ENCODE measurements at regions not wholly inside any gene's neighbourhood (a gene's known extent, or its start where the extent isn't known, plus 50 kb on each side); places are given as distances from the start of the nearest gene placed in this dataset.

DNA sequence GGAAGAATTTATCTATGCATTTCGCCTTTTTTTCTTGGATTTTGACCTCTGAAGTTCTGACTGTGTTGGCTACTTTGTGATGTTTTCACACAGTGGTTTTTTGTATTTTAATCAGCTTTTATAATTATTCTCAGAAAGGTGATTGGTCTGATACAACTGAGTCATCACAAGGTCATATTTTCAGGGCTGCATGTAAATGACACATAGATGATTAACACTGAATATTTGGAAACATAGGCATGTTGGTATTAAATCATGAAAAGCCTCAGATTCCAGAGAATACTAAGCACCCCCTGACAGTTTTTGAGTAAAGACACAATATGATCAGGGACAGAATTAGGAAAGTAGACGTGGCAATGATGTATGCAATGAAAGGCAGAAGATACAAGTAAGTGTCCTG lies 175.5 kb upstream of the SLCO3A1 start:
- no peak overlapping the region for H3K27ac Mint-ChIP-seq (ENCODE audit: unreplicated experiment)
- TF ChIP-seq, protein P1, sequence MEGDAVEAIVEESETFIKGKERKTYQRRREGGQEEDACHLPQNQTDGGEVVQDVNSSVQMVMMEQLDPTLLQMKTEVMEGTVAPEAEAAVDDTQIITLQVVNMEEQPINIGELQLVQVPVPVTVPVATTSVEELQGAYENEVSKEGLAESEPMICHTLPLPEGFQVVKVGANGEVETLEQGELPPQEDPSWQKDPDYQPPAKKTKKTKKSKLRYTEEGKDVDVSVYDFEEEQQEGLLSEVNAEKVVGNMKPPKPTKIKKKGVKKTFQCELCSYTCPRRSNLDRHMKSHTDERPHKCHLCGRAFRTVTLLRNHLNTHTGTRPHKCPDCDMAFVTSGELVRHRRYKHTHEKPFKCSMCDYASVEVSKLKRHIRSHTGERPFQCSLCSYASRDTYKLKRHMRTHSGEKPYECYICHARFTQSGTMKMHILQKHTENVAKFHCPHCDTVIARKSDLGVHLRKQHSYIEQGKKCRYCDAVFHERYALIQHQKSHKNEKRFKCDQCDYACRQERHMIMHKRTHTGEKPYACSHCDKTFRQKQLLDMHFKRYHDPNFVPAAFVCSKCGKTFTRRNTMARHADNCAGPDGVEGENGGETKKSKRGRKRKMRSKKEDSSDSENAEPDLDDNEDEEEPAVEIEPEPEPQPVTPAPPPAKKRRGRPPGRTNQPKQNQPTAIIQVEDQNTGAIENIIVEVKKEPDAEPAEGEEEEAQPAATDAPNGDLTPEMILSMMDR (IDR thresholded peaks at IDR 0.05; ENCODE audit: unreplicated experiment), result no peak
- no peaks in the 10 kb centered on the region for H3K36me3 Mint-ChIP-seq (ENCODE audit: low read depth, unreplicated experiment)
- no peaks in the 10 kb centered on the region for H3K4me1 Mint-ChIP-seq (ENCODE audit: unreplicated experiment)
- DNase-seq (ENCODE audit: low spot score), result no peak
- H3K9me3 Mint-ChIP-seq (ENCODE audit: unreplicated experiment), result peaks cover 1% of the 10 kb centered on the region
- peaks cover 2% of the 10 kb centered on the region for H3K27me3 Mint-ChIP-seq (ENCODE audit: unreplicated experiment)
- H3K4me3 Mint-ChIP-seq (ENCODE audit: unreplicated experiment), result no peak overlapping the region

DNA sequence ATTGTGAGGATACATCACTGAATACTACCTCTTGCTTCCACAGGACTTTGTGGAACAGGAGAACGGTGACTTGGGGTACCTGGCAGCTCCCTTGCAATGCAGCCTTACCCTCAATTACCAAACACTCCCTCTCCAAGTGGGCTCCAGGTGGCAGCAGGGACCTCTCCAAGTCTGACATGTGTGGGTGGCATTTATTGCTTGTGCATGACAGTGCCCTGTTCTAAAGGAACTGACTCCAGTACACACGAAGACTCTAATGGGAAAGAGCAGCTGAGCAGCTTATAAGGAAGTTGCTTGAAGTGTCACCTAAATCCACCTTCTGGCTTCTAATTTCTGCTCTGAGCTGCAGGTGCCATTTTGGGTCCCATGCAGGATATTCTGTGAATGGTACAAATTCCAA lies 174.1 kb upstream of the SLCO3A1 start:
- TF ChIP-seq, protein P1 (IDR thresholded peaks at IDR 0.05; ENCODE audit: unreplicated experiment), result no peak
- Mint-ChIP-seq H3K4me3 (ENCODE audit: unreplicated experiment) (no peak overlapping the region), H3K27ac (ENCODE audit: unreplicated experiment) (no peak overlapping the region), H3K9me3 (ENCODE audit: unreplicated experiment) (no peaks in the 10 kb centered on the region), H3K36me3 (ENCODE audit: low read depth, unreplicated experiment) (no peaks in the 10 kb centered on the region), H3K27me3 (ENCODE audit: unreplicated experiment) (peaks cover 2% of the 10 kb centered on the region), H3K4me1 (ENCODE audit: unreplicated experiment) (no peaks in the 10 kb centered on the region)
- DNase-seq (ENCODE audit: low spot score), result no peak

DNA sequence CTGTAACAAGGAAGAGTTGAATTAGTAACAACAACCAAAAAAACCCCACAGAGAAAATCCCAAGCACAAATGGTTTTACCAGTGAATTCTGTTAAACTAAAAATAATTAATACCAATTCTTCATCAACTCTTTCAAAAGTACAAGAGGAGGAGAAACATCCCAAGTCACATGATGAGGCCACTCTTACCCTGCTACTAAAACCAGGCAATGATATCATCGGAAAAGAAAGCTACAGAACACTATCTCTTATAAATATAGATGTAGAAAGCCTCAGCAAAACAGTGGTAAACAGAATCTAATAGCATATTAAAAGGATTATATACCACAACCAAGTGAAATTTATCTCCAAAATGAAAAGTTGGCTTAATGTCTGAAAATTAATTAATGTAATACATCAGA lies 168.1 kb upstream of the SLCO3A1 start:
- Mint-ChIP-seq H3K4me1 (ENCODE audit: unreplicated experiment) (no peaks in the 10 kb centered on the region), H3K27me3 (ENCODE audit: unreplicated experiment) (peaks cover 2% of the 10 kb centered on the region), H3K9me3 (ENCODE audit: unreplicated experiment) (no peaks in the 10 kb centered on the region), H3K4me3 (ENCODE audit: unreplicated experiment) (no peak overlapping the region), H3K27ac (ENCODE audit: unreplicated experiment) (no peak overlapping the region), H3K36me3 (ENCODE audit: low read depth, unreplicated experiment) (no peaks in the 10 kb centered on the region)
- DNase-seq (ENCODE audit: low spot score), result no peak
- TF ChIP-seq, protein P1 (IDR thresholded peaks at IDR 0.05; ENCODE audit: unreplicated experiment), result no peak

DNA sequence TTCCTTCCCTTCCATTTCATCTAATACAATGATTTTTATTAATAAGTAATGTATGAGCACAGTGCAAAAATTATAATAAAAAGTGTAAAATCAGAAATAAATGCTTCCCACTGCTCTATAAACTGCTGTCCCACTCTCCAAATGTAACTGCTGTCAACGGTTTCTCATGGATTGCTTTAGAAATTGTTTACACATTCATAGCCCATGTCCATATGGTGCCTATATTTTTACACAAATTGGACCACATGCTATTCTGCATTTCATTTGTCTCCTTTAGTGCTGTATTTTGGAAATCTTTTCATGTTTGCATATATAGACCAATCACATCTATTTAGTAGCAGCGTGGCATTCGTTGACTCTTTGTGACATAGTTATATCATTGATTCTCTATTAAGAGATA lies 164.7 kb upstream of the SLCO3A1 start:
- peaks cover 2% of the 10 kb centered on the region for H3K27me3 Mint-ChIP-seq (ENCODE audit: unreplicated experiment)
- TF ChIP-seq, protein P1 (IDR thresholded peaks at IDR 0.05; ENCODE audit: unreplicated experiment), result no peak

DNA sequence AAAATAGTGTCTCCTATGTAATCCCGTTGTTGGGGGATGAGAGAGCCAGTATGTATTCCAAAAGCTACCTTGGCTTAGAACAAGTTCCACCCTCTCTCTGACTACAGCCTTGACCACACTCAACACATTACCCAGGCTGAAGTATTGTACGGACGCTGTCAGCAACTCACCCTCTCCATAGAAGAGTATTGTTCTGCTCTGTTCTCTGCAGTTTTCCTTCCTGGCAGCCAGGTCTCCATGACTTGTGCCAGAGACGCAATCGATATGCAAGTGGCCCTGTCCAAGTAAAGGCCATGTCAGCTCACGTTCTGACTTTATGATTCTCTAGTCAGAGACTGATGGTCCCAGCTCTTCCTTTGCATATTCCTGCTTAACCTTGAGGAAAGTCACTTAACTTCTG lies 164.1 kb upstream of the SLCO3A1 start:
- H3K36me3 Mint-ChIP-seq (ENCODE audit: low read depth, unreplicated experiment), result no peaks in the 10 kb centered on the region
- H3K27ac Mint-ChIP-seq (ENCODE audit: unreplicated experiment), result no peak overlapping the region
- H3K4me3 Mint-ChIP-seq (ENCODE audit: unreplicated experiment), result no peak overlapping the region
- no peak for DNase-seq (ENCODE audit: low spot score)
- peaks cover 2% of the 10 kb centered on the region for H3K27me3 Mint-ChIP-seq (ENCODE audit: unreplicated experiment)
- no peaks in the 10 kb centered on the region for H3K4me1 Mint-ChIP-seq (ENCODE audit: unreplicated experiment)
- H3K9me3 Mint-ChIP-seq (ENCODE audit: unreplicated experiment), result no peaks in the 10 kb centered on the region
- TF ChIP-seq, protein P1 (IDR thresholded peaks at IDR 0.05; ENCODE audit: unreplicated experiment), result no peak

More for the DNA sequence above, 164.7 kb upstream of the SLCO3A1 start:
- Mint-ChIP-seq H3K9me3 (ENCODE audit: unreplicated experiment) (no peaks in the 10 kb centered on the region), H3K36me3 (ENCODE audit: low read depth, unreplicated experiment) (no peaks in the 10 kb centered on the region), H3K4me3 (ENCODE audit: unreplicated experiment) (no peak overlapping the region), H3K27ac (ENCODE audit: unreplicated experiment) (no peak overlapping the region), H3K4me1 (ENCODE audit: unreplicated experiment) (no peaks in the 10 kb centered on the region)
- no peak for DNase-seq (ENCODE audit: low spot score)
